GM18499 (cell line): ENCODE measurements at regions not wholly inside any gene's neighbourhood (a gene's known extent, or its start where the extent isn't known, plus 50 kb on each side); places are given as distances from the start of the nearest gene placed in this dataset.

Source experiments
- ATAC-seq: cut with Tn5 transposase; IDR thresholded peaks from one replicate; pipeline ENCODE4 v1.9.1; 2021; ENCODE audit warnings: moderate number of reproducible peaks; ENCODE audit not compliant: insufficient read depth, unreplicated experiment

- ATAC-seq, result no peak
Measured at GRCh38 chr2:181320638-181321037, 136.5 kb upstream of the ITGA4 start.

- no peak for ATAC-seq
Measured at GRCh38 chr2:181324912-181325311, 132.3 kb upstream of the ITGA4 start.

- ATAC-seq, result no peak
Measured at GRCh38 chr2:181326661-181327060, 130.5 kb upstream of the ITGA4 start.

DNA sequence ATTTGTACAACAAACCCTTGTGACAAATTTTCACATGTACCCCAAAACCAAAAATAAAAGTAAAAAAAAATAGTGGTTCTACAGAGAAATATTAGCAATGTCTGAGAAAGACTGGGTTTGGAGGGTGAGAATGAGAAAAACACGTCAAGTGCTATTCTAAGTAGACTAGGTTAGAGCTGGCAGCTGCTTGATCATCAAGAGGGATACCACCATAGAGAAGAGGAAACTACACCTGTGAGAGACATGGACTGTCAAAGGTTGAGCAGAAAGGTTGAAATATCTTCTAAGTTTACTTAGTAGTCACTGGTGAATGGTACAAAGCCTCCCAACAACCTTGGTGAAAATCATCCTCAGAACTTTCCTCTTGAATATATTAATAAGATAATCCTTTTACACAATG, 126.9 kb upstream of the ITGA4 start:
- no peak for ATAC-seq

DNA sequence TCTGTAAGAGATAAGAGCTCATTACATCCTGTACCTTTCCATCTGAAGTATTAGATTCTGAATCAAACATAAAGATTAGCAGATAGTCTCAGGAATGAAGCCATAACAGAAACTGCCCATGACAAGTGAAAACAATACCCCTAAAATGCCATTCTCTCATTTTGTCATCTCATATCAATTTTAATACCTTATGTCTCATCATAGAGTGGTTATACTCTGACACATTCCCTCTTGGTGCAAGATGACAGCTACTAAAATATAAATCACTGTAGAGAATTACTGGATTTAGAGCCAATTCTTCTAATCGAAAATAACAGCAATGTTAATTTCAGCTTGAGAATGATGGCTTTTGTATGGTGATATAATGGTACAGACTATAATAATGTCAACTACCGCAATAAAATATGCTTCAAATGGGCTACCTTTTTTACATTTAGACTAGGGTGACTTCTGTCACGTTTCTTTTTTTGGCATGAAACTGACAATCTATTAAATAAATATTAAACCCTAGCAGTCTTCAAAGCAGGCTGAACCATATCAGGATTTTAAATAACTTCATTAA, 125.1 kb upstream of the ITGA4 start:
- no peak for ATAC-seq

GRCh38 chr2:181334158-181334826, 122.9 kb upstream of the ITGA4 start:
- ATAC-seq, result peak; percentile 75

DNA sequence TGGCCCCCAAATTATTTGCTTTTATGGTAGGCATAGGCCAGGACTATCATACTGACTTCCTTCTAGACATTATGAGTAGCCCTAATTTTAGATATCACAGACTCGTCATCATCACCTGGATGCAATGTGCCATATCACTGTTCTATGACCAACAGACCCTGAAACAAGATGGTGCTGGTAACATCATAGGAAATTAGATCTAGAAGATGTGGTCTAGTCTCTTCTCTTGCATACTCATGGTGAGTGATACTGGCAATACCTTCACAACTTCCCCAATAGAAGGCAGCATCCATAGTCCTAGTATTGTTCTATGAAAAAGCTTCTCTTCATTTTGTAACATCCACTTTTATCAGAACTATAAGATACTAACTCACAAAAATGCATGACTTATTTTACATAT, 116.3 kb upstream of the ITGA4 start:
- no peak for ATAC-seq

- no peak for ATAC-seq
Measured at GRCh38 chr2:181341855-181342600, 115.2 kb upstream of the ITGA4 start.

- ATAC-seq, result peak; percentile 79
Measured at GRCh38 chr2:181348107-181348837, 108.9 kb upstream of the ITGA4 start.

- no peak for ATAC-seq
Measured at GRCh38 chr2:181352158-181352557, 105.0 kb upstream of the ITGA4 start.

GRCh38 chr2:181354626-181355025, 102.6 kb upstream of the ITGA4 start:
- ATAC-seq, result no peak

DNA sequence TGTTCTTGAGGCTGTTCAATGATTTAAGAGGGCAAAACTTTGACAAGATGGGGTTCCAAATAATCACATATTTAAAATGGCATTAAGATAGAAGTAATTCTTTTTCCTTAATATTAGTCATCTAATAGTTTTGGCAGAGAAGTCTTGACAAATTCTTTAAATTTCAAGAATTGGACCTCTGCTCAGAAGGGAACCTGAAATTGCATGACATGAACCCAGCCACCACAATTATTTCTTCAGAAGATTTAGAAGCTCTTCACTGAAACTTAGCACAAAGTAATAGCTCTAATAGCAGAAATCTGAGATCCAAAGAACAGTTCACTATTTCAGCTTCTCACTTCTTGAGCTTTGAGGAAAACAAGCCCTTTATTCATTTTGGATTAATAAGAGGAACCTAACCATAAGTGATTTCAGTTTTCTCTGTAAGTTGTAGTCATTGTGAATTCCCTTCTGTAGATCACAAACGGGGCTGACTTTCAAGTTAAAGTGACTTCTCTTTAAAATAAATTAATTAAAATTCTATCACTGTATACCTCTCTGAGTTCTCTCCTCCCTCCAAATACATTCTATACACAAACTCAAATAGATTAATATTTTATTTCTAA, 100.6 kb upstream of the ITGA4 start:
- no peak for ATAC-seq

DNA sequence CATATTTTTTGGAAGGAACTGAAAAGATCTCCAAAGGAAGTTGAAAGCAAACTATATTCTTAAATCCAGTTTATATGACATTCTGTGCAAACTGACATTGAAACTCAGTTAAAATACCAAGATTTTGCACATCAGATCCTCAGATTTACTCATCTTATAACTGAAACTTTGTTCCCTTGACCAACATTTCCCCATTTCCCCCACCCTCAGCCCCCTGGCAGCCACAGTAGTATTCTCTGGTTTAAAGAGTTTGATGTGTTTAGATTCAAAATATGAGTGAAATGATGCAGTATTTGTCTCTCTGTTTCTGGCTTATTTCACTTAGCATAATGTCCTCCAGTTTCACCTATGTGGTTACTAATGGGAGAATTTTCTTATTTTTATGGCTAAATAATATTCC, 99.2 kb upstream of the ITGA4 start:
- ATAC-seq, result no peak

- ATAC-seq, result no peak
Measured at GRCh38 chr2:181362561-181362960, 94.6 kb upstream of the ITGA4 start.

DNA sequence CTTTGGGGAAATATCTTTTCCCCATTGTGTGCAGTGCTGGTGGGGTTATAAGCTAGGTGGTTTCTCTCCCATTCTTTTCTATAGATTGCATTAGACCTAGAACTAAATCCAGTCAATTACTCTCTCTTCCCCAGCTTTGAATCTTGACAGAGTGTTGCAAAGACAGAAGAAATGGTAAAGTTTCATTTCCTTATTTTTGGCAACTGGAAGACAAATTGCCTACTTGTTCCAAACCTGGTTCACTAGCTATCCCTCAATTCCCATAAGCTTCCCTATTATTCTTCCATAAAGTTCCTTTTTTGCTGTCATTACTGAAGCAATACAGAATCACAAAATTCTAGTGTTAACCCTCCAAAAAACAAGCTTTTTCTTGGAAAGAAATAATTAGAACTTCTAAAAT, 94.0 kb upstream of the ITGA4 start:
- no peak for ATAC-seq

GRCh38 chr2:181364492-181365170, 92.6 kb upstream of the ITGA4 start:
- no peak for ATAC-seq

DNA sequence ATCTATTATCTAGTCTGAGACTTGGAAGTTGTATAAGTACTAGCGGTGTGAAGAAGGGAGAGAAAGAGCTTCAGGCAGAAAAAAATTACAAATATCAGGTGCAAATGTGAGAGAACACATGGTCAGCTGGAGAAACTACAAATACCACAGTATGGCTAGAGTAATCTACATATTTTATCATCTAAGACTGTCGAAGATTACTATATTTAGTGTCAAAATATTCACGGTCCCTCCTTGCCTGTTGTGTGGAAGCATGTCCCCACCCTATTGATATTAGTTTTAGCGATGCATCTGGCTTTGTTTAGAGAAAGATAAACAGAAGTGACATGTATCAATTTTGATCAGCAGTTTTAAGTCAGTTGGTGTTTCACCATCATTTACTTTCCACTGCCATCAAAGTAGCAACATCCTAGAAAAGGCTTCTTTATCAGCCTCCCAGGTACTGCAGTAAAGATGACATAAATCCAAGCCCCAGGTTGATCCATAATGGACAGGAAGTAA, 90.5 kb upstream of the ITGA4 start:
- ATAC-seq, result no peak

DNA sequence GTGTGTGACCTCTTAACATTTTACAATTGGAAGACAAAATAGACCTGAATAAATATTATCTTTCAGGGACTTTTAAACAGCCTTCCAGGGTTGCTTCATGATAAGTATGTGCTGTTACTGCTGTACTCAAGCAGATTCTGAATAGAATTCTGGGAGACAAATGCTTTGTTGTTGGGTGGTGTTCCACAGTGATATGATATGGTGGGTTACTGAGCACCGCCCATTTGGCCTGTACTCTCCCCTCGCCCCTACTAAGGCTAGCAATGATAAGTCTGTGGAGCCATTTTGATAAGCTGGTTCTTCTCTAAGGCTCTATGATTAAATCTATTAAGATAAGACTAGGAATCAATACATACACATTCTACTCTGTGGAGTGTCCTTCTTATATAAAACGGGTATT, 89.8 kb upstream of the ITGA4 start:
- no peak for ATAC-seq

GRCh38 chr2:181367906-181368435, 89.2 kb upstream of the ITGA4 start:
- ATAC-seq, result no peak

DNA sequence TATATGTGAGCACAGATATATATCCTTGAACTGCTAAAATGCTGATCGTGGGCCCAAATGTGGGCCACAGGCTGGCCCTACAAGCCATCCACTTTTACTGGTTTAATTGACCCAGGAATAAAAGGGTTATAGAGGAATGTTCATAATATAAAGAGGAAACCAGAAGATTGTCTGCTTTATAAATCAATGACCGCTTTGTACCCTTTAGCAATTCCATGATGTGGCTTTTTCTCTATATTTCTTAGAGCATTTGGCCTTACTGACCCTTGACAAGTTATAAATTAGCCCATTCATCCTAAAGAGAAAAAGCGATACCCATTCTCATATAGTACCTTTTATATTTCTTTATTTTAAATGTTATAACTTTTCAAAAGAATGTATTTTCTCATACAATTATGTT, 87.1 kb upstream of the ITGA4 start:
- no peak for ATAC-seq
